CD4-positive, CD25-positive, alpha-beta regulatory T cell (primary cell): ENCODE measurements at regions not wholly inside any gene's neighbourhood (a gene's known extent, or its start where the extent isn't known, plus 50 kb on each side); places are given as distances from the start of the nearest gene placed in this dataset.

Experiments used
- ATAC-seq, 2 donors: fragments of 150-1000 bp; cut with Tn5 transposase; one replicate each; pipeline ENCODE4 v1.10.0; 2021; ENCODE audit warnings: low read depth in 2 of 2, moderate number of reproducible peaks in 2 of 2, moderate library complexity in 1 of 2
- DNase-seq, 3 donors: peaks; one replicate each; pipeline versions ENCODE4 v3.0.0 to v3.0.0-alpha.2; 2012 to 2022; ENCODE audit warnings: mixed read lengths in 1 of 3
- H3K27ac ChIP-seq: one replicate; pipeline ENCODE4 v1.7.0; 2013; ENCODE audit warnings: mild to moderate bottlenecking, low read length; ENCODE audit not compliant: insufficient read depth, poor library complexity, severe bottlenecking
- H3K27me3 ChIP-seq: one replicate; pipeline ENCODE4 v1.7.0; 2013; ENCODE audit warnings: low read length; ENCODE audit not compliant: control insufficient read depth, insufficient read depth
- H3K36me3 ChIP-seq: one replicate; pipeline ENCODE4 v1.7.0; 2013; ENCODE audit warnings: mild to moderate bottlenecking, low read length, moderate library complexity; ENCODE audit not compliant: control insufficient read depth, insufficient read depth
- H3K4me1 ChIP-seq: 2 replicates; pipeline ENCODE4 v1.7.0; 2013; ENCODE audit warnings: mild to moderate bottlenecking, low read length; ENCODE audit not compliant: insufficient read depth, control insufficient read depth, poor library complexity, severe bottlenecking
- H3K4me3 ChIP-seq: one replicate; pipeline ENCODE4 v1.7.0; 2013; ENCODE audit warnings: low read depth, mild to moderate bottlenecking, low read length, moderate library complexity
- H3K9me3 ChIP-seq, 2 experiments: 1 replicate in 1 of 2; 2 replicates in 1 of 2; pipeline ENCODE4 v1.7.0; 2013; ENCODE audit warnings: low read length in 2 of 2, mild to moderate bottlenecking in 1 of 2, moderate library complexity in 1 of 2; ENCODE audit not compliant: control insufficient read depth in 2 of 2
- H3K27ac Mint-ChIP-seq, 3 donors: one replicate each; pipeline ENCODE4 v1.8.0; 2020 to 2022; ENCODE audit warnings: mild to moderate bottlenecking in 3 of 3, mixed read lengths in 3 of 3, moderate library complexity in 2 of 3
- H3K27me3 Mint-ChIP-seq: one replicate; pipeline ENCODE4 v1.8.0; 2022; ENCODE audit warnings: mild to moderate bottlenecking, mixed read lengths
- H3K36me3 Mint-ChIP-seq: one replicate; pipeline ENCODE4 v1.8.0; 2020; ENCODE audit warnings: mixed read lengths
- H3K4me1 Mint-ChIP-seq, 4 donors: one replicate each; pipeline ENCODE4 v1.8.0; 2020 to 2022; ENCODE audit warnings: mixed read lengths in 4 of 4, mild to moderate bottlenecking in 1 of 4
- H3K4me3 Mint-ChIP-seq, 4 donors: one replicate each; pipeline ENCODE4 v1.8.0; 2020 to 2022; ENCODE audit warnings: mild to moderate bottlenecking in 4 of 4, mixed read lengths in 4 of 4, moderate library complexity in 3 of 4
- H3K9me3 Mint-ChIP-seq, 7 donors: one replicate each; pipeline ENCODE4 v1.8.0; 2020 to 2022; ENCODE audit warnings: mixed read lengths in 7 of 7, mild to moderate bottlenecking in 3 of 7, moderate library complexity in 2 of 7

DNA sequence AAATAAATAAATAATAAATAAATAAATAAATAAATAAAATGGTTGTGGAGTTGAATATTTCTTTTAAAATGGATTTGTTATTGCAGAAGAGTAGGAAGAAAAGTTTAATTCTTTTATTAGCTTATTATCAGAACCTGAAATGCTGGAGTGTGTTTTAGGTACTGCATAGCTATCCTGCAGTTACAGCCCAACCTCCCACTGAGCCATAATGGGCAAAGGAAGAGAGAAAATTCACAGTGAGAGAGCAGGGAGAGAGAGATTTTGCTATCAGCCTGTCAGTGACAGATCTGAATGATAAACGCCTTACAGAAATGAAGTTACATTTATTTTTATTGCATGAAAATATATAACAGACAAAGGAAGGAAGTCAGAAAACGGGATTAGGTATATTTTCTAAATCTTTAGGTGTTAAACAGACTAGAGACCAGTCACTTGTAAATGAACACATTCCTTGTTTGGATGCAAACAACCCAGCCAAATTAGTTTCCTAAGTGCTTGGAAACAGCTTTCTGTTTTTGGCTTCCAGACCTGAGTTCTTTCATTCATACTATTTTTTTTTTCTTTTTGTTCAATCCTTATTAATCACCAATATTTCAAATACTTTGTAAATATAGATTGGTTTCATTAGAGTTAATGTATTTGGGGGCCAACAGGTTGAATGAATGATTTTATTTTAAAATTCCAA lies 425.3 kb downstream of the USP25 start:
- Histone ChIP-seq H3K27me3 (no peaks in the 10 kb centered on the region), H3K4me1 (no peaks in the 10 kb centered on the region), H3K4me3 (no peak overlapping the region), H3K36me3 (no peaks in the 10 kb centered on the region), H3K27ac (no peak overlapping the region), H3K9me3 (no peaks in the 10 kb centered on the region)
- Mint-ChIP-seq H3K27ac (no peak overlapping the region), H3K27me3 (no peaks in the 10 kb centered on the region), H3K9me3 (peaks cover 0 to 2% (median 0%) of the 10 kb centered on the region in 7 donors), H3K4me3 (no peak overlapping the region), H3K36me3 (no peaks in the 10 kb centered on the region), H3K4me1 (no peaks in the 10 kb centered on the region)
- no peak for ATAC-seq
- DNase-seq: no peak

DNA sequence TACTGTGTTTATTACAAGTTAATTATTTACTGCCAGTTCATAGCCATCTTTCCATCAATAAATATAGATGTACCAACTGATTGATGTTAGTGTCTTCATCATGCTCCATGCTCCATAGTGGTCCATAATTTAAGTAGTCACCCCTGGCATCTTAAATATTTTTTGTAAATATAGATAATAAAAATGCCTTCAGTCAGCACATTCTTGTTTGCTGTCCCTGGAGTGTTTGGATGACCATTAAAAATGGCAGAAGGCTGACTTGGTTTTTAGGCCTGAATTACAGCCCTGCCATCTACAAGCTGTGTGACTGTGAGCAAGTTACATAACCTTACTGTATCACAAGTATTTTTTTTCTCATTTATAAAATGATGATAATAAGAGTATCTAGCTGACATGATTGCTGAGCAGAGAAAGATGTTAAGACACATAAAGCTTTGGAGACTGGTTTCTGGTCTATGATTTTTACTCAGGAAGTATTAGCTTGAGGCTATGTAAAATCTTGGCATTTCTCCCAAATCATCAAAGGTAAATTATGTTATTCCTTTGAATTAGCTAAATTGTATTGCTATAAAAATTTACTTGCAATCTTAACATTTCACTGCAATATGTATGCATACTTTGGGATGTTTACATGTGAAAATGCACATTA lies 427.2 kb downstream of the USP25 start:
- H3K27ac ChIP-seq: no peak overlapping the region
- no peaks in the 10 kb centered on the region for H3K4me1 ChIP-seq
- no peaks in the 10 kb centered on the region for H3K27me3 ChIP-seq
- Mint-ChIP-seq H3K27ac (no peak overlapping the region), H3K36me3 (no peaks in the 10 kb centered on the region), H3K27me3 (no peaks in the 10 kb centered on the region), H3K4me1 (no peaks in the 10 kb centered on the region), H3K4me3 (no peak overlapping the region), H3K9me3 (peaks cover 0 to 4% (median 0%) of the 10 kb centered on the region in 7 donors)
- H3K9me3 ChIP-seq: no peaks in the 10 kb centered on the region
- DNase-seq (no peak), ATAC-seq (no peak)
- no peaks in the 10 kb centered on the region for H3K36me3 ChIP-seq
- H3K4me3 ChIP-seq: no peak overlapping the region

DNA sequence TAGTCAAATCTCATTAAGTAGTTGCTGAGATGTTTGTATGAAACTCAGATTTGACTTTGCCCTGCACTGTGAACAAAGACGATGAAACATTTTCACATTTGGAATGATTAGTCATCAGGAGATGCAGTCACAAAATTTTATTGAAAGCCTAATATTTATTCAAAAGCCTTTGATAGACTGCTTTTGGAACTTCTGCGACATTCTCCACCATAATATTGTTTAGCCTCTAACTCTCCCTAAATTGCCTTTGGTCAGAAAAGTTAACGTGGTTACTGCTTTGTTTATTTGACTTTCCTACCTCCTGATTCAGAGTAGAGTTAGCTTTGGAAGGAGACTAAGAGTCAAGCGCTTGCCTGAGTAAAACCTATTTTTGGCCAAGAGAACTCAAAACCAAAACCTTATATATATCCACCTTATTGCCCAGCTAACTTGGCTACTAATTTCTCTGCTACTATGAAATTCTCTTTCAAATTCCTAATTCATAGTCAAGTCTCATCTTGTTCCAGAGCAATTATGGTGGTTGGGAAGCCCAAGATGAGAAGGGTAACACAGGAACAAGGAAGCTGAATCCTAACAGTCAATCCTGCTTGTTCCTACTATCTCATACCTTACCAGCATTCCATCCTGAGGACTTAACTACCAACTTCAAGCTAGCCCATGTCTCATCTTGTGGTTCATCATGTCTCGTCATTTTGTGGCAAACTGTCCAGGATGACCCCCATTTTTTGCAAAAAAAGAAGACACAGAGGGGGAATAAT lies 429.6 kb downstream of the USP25 start:
- H3K4me3 Mint-ChIP-seq: no peak overlapping the region

DNA sequence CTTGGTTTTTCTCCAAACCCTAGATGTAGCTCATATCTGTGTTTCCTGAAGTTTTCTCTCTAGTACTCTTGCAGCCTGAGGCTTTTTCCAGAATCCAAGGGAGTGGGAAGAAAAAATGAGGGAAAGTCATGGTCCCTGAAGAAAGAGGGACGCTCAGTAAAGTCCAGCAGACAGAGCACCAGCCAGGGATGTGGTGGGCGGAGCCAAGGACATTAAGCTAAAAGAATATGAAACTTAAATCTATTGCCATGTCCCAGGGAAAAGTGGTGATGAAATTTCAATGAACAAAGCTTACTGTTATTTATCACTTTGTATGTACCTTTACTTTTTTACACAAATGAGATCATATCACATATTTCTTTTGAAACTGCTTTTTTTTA lies 430.2 kb downstream of the USP25 start:
- H3K4me1 ChIP-seq: no peaks in the 10 kb centered on the region
- no peaks in the 10 kb centered on the region for H3K9me3 ChIP-seq
- no peaks in the 10 kb centered on the region for H3K36me3 ChIP-seq
- H3K27me3 ChIP-seq: no peaks in the 10 kb centered on the region
- Mint-ChIP-seq H3K27me3 (no peaks in the 10 kb centered on the region), H3K27ac (no peak overlapping the region), H3K9me3 (peaks cover 0 to 4% (median 0%) of the 10 kb centered on the region in 7 donors), H3K4me3 (no peak overlapping the region), H3K4me1 (no peaks in the 10 kb centered on the region), H3K36me3 (no peaks in the 10 kb centered on the region)
- DNase-seq (no peak), ATAC-seq (no peak)
- H3K4me3 ChIP-seq: no peak overlapping the region
- no peak overlapping the region for H3K27ac ChIP-seq

More for the DNA sequence above, 429.6 kb downstream of the USP25 start:
- Histone ChIP-seq H3K36me3 (no peaks in the 10 kb centered on the region), H3K4me3 (no peak overlapping the region), H3K4me1 (no peaks in the 10 kb centered on the region), H3K9me3 (no peaks in the 10 kb centered on the region), H3K27ac (no peak overlapping the region), H3K27me3 (no peaks in the 10 kb centered on the region)
- H3K27me3 Mint-ChIP-seq: no peaks in the 10 kb centered on the region
- no peak overlapping the region for H3K27ac Mint-ChIP-seq
- H3K4me1 Mint-ChIP-seq: no peaks in the 10 kb centered on the region
- peaks cover 0 to 1% (median 0%) of the 10 kb centered on the region in 7 donors for H3K9me3 Mint-ChIP-seq
- H3K36me3 Mint-ChIP-seq: no peaks in the 10 kb centered on the region
- ATAC-seq (no peak), DNase-seq (no peak)

DNA sequence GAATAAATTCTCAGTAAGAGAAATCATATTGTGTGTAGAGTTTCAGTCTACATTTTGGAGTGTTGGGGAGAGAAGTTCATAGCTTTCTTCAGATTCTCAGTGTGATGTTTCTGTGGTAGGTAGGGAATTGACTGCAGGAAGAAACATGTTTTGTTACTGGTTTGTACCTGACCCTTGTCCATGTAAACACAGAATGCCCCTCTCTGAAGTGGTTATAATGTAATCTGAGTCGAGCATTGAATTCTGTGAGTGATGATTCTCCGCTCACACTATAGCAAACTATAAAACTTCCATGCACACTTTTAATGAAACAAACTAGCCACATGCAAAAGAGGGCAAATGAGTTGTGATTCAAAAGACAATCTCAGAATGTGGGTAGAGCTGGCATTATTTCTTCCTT lies 433.2 kb downstream of the USP25 start:
- no peak overlapping the region for H3K4me3 Mint-ChIP-seq
- H3K9me3 ChIP-seq: no peaks in the 10 kb centered on the region
- H3K27ac Mint-ChIP-seq: no peak overlapping the region
- no peak overlapping the region for H3K4me3 ChIP-seq
- no peaks in the 10 kb centered on the region for H3K27me3 ChIP-seq
- no peak for ATAC-seq
- H3K9me3 Mint-ChIP-seq: peaks cover 0 to 6% (median 0%) of the 10 kb centered on the region in 7 donors
- H3K36me3 Mint-ChIP-seq: no peaks in the 10 kb centered on the region
- H3K27me3 Mint-ChIP-seq: no peaks in the 10 kb centered on the region
- H3K4me1 Mint-ChIP-seq: no peaks in the 10 kb centered on the region
- no peak for DNase-seq
- H3K36me3 ChIP-seq: no peaks in the 10 kb centered on the region
- no peak overlapping the region for H3K27ac ChIP-seq
- no peaks in the 10 kb centered on the region for H3K4me1 ChIP-seq

DNA sequence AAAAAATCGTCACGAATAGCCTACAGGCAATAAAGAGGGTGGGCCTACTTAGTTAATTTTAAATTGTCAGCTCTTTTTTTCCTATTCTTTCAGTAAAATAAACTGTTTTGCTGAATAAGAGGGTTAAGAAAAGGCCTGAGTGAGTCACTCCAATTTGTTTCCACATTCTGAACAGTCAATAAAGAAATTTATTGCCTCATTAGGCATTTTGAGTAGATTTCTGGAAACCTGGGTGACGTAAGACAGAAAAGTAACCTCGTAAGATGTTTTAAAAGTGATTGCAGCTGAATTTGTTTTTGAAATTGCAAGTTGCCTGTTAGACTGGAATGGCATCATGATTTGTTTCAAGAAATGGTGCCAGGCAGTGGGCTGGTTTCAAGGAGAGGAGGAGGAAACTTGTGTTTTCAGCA lies 439.3 kb downstream of the USP25 start:
- no peak overlapping the region for H3K27ac ChIP-seq
- no peaks in the 10 kb centered on the region for H3K4me1 ChIP-seq
- no peaks in the 10 kb centered on the region for H3K9me3 ChIP-seq
- Mint-ChIP-seq H3K27me3 (no peaks in the 10 kb centered on the region), H3K27ac (no peak overlapping the region), H3K4me1 (no peaks in the 10 kb centered on the region), H3K9me3 (peaks cover 0 to 10% (median 2%) of the 10 kb centered on the region in 7 donors), H3K4me3 (no peak overlapping the region), H3K36me3 (no peaks in the 10 kb centered on the region)
- H3K27me3 ChIP-seq: no peaks in the 10 kb centered on the region
- H3K36me3 ChIP-seq: no peaks in the 10 kb centered on the region
- no peak overlapping the region for H3K4me3 ChIP-seq
- no peak for DNase-seq
- ATAC-seq: no peak

DNA sequence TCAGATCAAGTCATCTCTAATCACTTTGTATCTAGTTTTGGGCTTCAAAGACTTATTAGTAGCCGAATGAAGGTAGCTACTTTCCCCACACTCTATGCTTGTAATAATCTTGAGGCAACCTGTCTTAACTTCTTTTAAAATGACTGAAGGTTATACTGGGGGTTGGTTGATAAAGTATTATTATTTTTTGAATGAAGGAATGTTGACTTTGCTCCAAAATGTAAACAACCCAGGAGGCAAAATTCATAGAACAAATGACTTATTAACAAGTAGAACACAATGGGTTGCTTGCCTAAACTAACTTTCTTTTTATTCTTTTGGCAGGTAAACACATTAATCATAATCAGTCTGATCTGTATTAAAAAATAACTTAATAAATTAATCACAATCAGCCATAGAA lies 440.0 kb downstream of the USP25 start:
- no peak overlapping the region for H3K27ac ChIP-seq
- H3K36me3 ChIP-seq: no peaks in the 10 kb centered on the region
- no peak overlapping the region for H3K4me3 ChIP-seq
- Mint-ChIP-seq H3K36me3 (no peaks in the 10 kb centered on the region), H3K4me3 (no peak overlapping the region), H3K4me1 (no peaks in the 10 kb centered on the region), H3K9me3 (peaks cover 0 to 8% (median 2%) of the 10 kb centered on the region in 7 donors), H3K27me3 (no peaks in the 10 kb centered on the region), H3K27ac (no peak overlapping the region)
- H3K27me3 ChIP-seq: no peaks in the 10 kb centered on the region
- no peaks in the 10 kb centered on the region for H3K4me1 ChIP-seq
- DNase-seq (no peak), ATAC-seq (no peak)
- H3K9me3 ChIP-seq: no peaks in the 10 kb centered on the region
